ENCODE measurements at regions not wholly inside any gene's neighbourhood (a gene's known extent, or its start where the extent isn't known, plus 50 kb on each side); places are given as distances from the start of the nearest gene placed in this dataset.

GRCh38 chr6:120083186-120083585, 733.6 kb upstream of the MAN1A1 start:
- TF ChIP-seq CTCF (conservative IDR thresholded peaks at IDR 0.05; ENCODE audit: low read length) = no peak
- no peak for TF ChIP-seq EZH2phosphoT487 (IDR thresholded peaks at IDR 0.05; ENCODE audit: borderline replicate concordance, low read depth, low read length)
